HCT116 (cell line): ENCODE measurements at regions not wholly inside any gene's neighbourhood (a gene's known extent, or its start where the extent isn't known, plus 50 kb on each side); places are given as distances from the start of the nearest gene placed in this dataset.

ENCODE experiments used
- ATAC-seq: fragments of 200-7000 bp; cut with Tn5 transposase; 2 replicates; pipeline ENCODE4 v1.9.1; 2020; ENCODE audit warnings: mild to moderate bottlenecking, moderate library complexity
- BruUV-seq: library from RNA; stranded (reverse); fragments of 400-500 nt; replicated peaks from 2 replicates; lab custom pipeline; 2021; lab: Mats Ljungman, UMichigan
- CTCF ChIA-PET: fragments of 300-600 bp; sonication (Branson Sonifier 250); formaldehyde crosslinking; loops from one replicate; lab custom pipeline; 2021; ENCODE audit warnings: antibody characterized with exemption; lab: Charles Lee
- POLR2A ChIA-PET: fragments of 300-600, 350-600 bp; sonication (Branson Sonifier 250); formaldehyde crosslinking; loops from one replicate; lab custom pipeline; 2021; ENCODE audit warnings: antibody characterized with exemption; lab: Charles Lee
- RAD21 ChIA-PET, 2 experiments: fragments of 300-600 bp; sonication (Branson Sonifier 250); formaldehyde crosslinking; loops; one replicate each; lab custom pipeline; 2023; ENCODE audit warnings: low total read pairs in 2 of 2; ENCODE audit not compliant: uncharacterized antibody in 2 of 2, unreplicated experiment in 2 of 2, low non-redundant PET in 1 of 2; lab: Charles Lee
- DNase-seq: peaks from one replicate; pipeline ENCODE4 v3.0.0-alpha.2; 2010; ENCODE audit warnings: low read depth, low spot score
- H2AFZ ChIP-seq: fragments of 200-600 bp; shearing (Covaris generic), sonication (generic); 2 replicates; pipeline ENCODE4 v1.6.1; 2017; ENCODE audit warnings: low read depth, mixed run types, mixed read lengths, antibody characterized with exemption, low read length; ENCODE audit not compliant: poor library complexity, severe bottlenecking
- H3K27ac ChIP-seq: 2 replicates; pipeline ENCODE4 v1.5.1; 2012; ENCODE audit warnings: low read depth, low read length
- H3K27me3 ChIP-seq: fragments of 200-600 bp; sonication (generic); 2 replicates; pipeline ENCODE4 v1.6.1; 2016; ENCODE audit warnings: mixed run types, low read length, mixed read lengths; ENCODE audit not compliant: insufficient read depth
- H3K36me3 ChIP-seq, 2 experiments: fragments of 200-500 bp in 1 of 2; fragments of 200-600 bp in 1 of 2; sonication (Bioruptor generic) in 1 of 2; sonication (generic) in 1 of 2; 2 replicates each; pipeline versions ENCODE4 v1.5.1 to v1.6.1; 2014 to 2016; ENCODE audit warnings: low read length in 2 of 2, inconsistent platforms in 1 of 2, mixed read lengths in 1 of 2, mixed run types in 1 of 2; ENCODE audit not compliant: insufficient read depth in 2 of 2, control insufficient read depth in 1 of 2
- H3K4me1 ChIP-seq, 2 experiments: fragments of 200-600 bp in 1 of 2; sonication (generic) in 1 of 2; 2 replicates each; pipeline versions ENCODE4 v1.5.1 to v1.6.1; 2012 to 2017; ENCODE audit warnings: low read length in 2 of 2, inconsistent platforms in 1 of 2, mild to moderate bottlenecking in 1 of 2, mixed read lengths in 1 of 2, mixed run types in 1 of 2, moderate library complexity in 1 of 2; ENCODE audit not compliant: insufficient read depth in 2 of 2, control insufficient read depth in 1 of 2
- H3K4me2 ChIP-seq: fragments of 200-600 bp; sonication (generic); 2 replicates; pipeline ENCODE4 v1.6.1; 2017; ENCODE audit warnings: mixed run types, low read length, mixed read lengths
- H3K4me3 ChIP-seq, 2 experiments: fragments of 200-600 bp in 1 of 2; sonication (generic) in 1 of 2; replicated peaks in 1 of 2; 2 replicates each; pipeline ENCODE4 v1.5.1; 2011 to 2016; ENCODE audit warnings: low read length in 2 of 2, control low read depth in 1 of 2, low read depth in 1 of 2, mild to moderate bottlenecking in 1 of 2, mixed read lengths in 1 of 2, mixed run types in 1 of 2
- H3K79me2 ChIP-seq: fragments of 200-600 bp; sonication (generic); 2 replicates; pipeline ENCODE4 v1.6.1; 2017; ENCODE audit warnings: mild to moderate bottlenecking, mixed run types, low read length, moderate library complexity, mixed read lengths; ENCODE audit not compliant: insufficient read depth
- H3K9ac ChIP-seq: fragments of 200-600 bp; sonication (generic); 2 replicates; pipeline ENCODE4 v1.6.1; 2016; ENCODE audit warnings: low read length, mixed read lengths
- H3K9me2 ChIP-seq: fragments of 200-600 bp; sonication (generic), shearing (Covaris generic); 2 replicates; pipeline ENCODE4 v1.6.1; 2017; ENCODE audit warnings: mixed run types, mild to moderate bottlenecking, moderate library complexity; ENCODE audit not compliant: insufficient read depth
- H3K9me3 ChIP-seq, 2 experiments: fragments of 200-500 bp in 1 of 2; fragments of 200-600 bp in 1 of 2; sonication (Bioruptor generic) in 1 of 2; sonication (generic) in 1 of 2; 2 replicates each; pipeline ENCODE4 v1.6.1; 2014 to 2017; ENCODE audit warnings: low read length in 2 of 2, mixed read lengths in 2 of 2, inconsistent platforms in 1 of 2, low read depth in 1 of 2, mild to moderate bottlenecking in 1 of 2, mixed run types in 1 of 2, moderate library complexity in 1 of 2; ENCODE audit not compliant: control insufficient read depth in 1 of 2, insufficient read depth in 1 of 2
- H4K20me1 ChIP-seq: fragments of 200-600 bp; sonication (generic), shearing (Covaris generic); 2 replicates; pipeline ENCODE4 v1.6.1; 2017; ENCODE audit warnings: mixed run types, mild to moderate bottlenecking, moderate library complexity; ENCODE audit not compliant: insufficient read depth
- CBX3 ChIP-seq: IDR thresholded peaks from 2 replicates; pipeline ENCODE4 v1.6.1; 2012; ENCODE audit warnings: low read depth
- EGR1 ChIP-seq: IDR thresholded peaks from 2 replicates; pipeline ENCODE4 v1.6.1; 2012; ENCODE audit warnings: low read depth
- ELF1 ChIP-seq: IDR thresholded peaks from 2 replicates; pipeline ENCODE4 v1.6.1; 2012; ENCODE audit warnings: low read depth, borderline replicate concordance
- EZH2 ChIP-seq: fragments of 200-600 bp; sonication (generic); IDR thresholded peaks from 2 replicates; pipeline ENCODE4 v1.6.1; 2017; ENCODE audit warnings: antibody characterized with exemption, mixed run types
- EZH2phosphoT487 ChIP-seq: fragments of 200-600 bp; IDR thresholded peaks from 2 replicates; pipeline ENCODE4 v1.6.1; 2018; ENCODE audit warnings: antibody characterized with exemption, borderline replicate concordance
- FOSL1 ChIP-seq: IDR thresholded peaks from 2 replicates; pipeline ENCODE4 v1.6.1; 2012; ENCODE audit warnings: low read depth
- SP1 ChIP-seq: IDR thresholded peaks from 2 replicates; pipeline ENCODE4 v1.6.1; 2012; ENCODE audit warnings: low read depth
- SRF ChIP-seq: IDR thresholded peaks from 2 replicates; pipeline ENCODE4 v1.6.1; 2012; ENCODE audit warnings: low read depth
- YY1 ChIP-seq: IDR thresholded peaks from 2 replicates; pipeline ENCODE4 v1.6.1; 2011; ENCODE audit warnings: low read length, low read depth, moderate library complexity, mild to moderate bottlenecking; ENCODE audit not compliant: insufficient replicate concordance; ENCODE audit errors: extremely low read depth
- ZNF274 ChIP-seq: fragments of 200-500 bp; sonication (Bioruptor generic); IDR thresholded peaks from 2 replicates; pipeline ENCODE4 v1.6.1; 2014; ENCODE audit warnings: mild to moderate bottlenecking, low read depth, low read length, inconsistent platforms
- intact Hi-C: fragments of 100-400 bp; cut with micrococcal nuclease; formaldehyde crosslinking; loops from 2 replicates; pipeline ENCODE4 v1.10.0; 2022
- TF ChIP-seq, protein P1 (sequence below): IDR thresholded peaks from 2 replicates; pipeline ENCODE4 v1.6.1; 2012
- TF ChIP-seq, protein P2 (sequence below), 3 experiments: fragments of 200-600 bp in 1 of 3; sonication (generic) in 1 of 3; IDR thresholded peaks in 2 of 3; conservative IDR thresholded peaks in 1 of 3; 2 replicates each; pipeline ENCODE4 v1.5.1; 2012 to 2017; ENCODE audit warnings: low read depth in 2 of 3, low read length in 2 of 3, antibody characterized with exemption in 1 of 3, borderline replicate concordance in 1 of 3, control low read depth in 1 of 3, mild to moderate bottlenecking in 1 of 3, mixed read lengths in 1 of 3, mixed run types in 1 of 3, moderate library complexity in 1 of 3; ENCODE audit not compliant: insufficient read depth in 1 of 3

DNA sequence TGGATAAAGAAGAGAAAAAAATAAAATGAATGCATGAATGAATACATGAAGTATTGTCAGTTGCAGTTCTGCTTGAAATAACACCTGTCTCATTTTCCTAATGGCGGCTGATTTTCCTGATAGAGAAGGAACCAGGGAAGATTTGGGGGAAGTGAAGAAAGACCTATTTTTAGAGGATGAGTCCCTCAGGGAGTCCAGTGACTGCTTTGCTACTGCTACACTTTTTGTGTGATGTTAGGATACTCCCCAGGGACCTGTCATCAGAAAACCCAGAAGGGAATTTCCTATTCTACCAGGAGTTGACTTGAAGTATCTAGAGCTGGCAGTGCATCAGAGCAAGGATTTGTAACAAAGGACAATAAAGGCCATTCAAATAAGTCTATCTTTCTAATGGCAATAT, 114.8 kb downstream of the MAB21L3 start:
- H3K36me3 ChIP-seq: no peaks in the 10 kb centered on the region
- ATAC-seq (no peak), DNase-seq (no peak)
- no peaks in the 10 kb centered on the region for H3K27me3 ChIP-seq
- intact Hi-C loops: no loop called here
- H2AFZ ChIP-seq: no peak overlapping the region
- no peak overlapping the region for H3K4me2 ChIP-seq
- ChIA-PET RAD21 (no interaction called here), CTCF (no interaction called here), POLR2A (no interaction called here)
- H3K4me1 ChIP-seq: no peaks in the 10 kb centered on the region
- H4K20me1 ChIP-seq: no peaks in the 10 kb centered on the region
- BruUV-seq: no TSS peak
- no peak overlapping the region for H3K27ac ChIP-seq
- H3K9me3 ChIP-seq: no peaks in the 10 kb centered on the region
- no peak overlapping the region for H3K4me3 ChIP-seq
- H3K9ac ChIP-seq: no peak overlapping the region
- no peaks in the 10 kb centered on the region for H3K9me2 ChIP-seq
- H3K79me2 ChIP-seq: no peaks in the 10 kb centered on the region
- TF ChIP-seq YY1: no peak
- TF ChIP-seq, protein P1, sequence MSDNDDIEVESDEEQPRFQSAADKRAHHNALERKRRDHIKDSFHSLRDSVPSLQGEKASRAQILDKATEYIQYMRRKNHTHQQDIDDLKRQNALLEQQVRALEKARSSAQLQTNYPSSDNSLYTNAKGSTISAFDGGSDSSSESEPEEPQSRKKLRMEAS: no peak
- no peak for TF ChIP-seq SRF
- TF ChIP-seq, protein P2, sequence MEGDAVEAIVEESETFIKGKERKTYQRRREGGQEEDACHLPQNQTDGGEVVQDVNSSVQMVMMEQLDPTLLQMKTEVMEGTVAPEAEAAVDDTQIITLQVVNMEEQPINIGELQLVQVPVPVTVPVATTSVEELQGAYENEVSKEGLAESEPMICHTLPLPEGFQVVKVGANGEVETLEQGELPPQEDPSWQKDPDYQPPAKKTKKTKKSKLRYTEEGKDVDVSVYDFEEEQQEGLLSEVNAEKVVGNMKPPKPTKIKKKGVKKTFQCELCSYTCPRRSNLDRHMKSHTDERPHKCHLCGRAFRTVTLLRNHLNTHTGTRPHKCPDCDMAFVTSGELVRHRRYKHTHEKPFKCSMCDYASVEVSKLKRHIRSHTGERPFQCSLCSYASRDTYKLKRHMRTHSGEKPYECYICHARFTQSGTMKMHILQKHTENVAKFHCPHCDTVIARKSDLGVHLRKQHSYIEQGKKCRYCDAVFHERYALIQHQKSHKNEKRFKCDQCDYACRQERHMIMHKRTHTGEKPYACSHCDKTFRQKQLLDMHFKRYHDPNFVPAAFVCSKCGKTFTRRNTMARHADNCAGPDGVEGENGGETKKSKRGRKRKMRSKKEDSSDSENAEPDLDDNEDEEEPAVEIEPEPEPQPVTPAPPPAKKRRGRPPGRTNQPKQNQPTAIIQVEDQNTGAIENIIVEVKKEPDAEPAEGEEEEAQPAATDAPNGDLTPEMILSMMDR (IDR thresholded peaks at IDR 0.05 in 2 of 3, conservative IDR thresholded peaks at IDR 0.05 in 1 of 3; ENCODE audit: borderline replicate concordance in 1 of 3, insufficient read depth in 1 of 3, low read depth in 2 of 3, low read length in 2 of 3): no peak
- no peak for TF ChIP-seq EZH2
- TF ChIP-seq EGR1: no peak
- TF ChIP-seq, all 23 proteins: peak for 0

- Histone ChIP-seq H2AFZ (no peak overlapping the region), H3K9me2 (no peaks in the 10 kb centered on the region), H3K27ac (no peak overlapping the region), H4K20me1 (no peaks in the 10 kb centered on the region), H3K4me2 (no peak overlapping the region), H3K9ac (no peak overlapping the region), H3K79me2 (no peaks in the 10 kb centered on the region), H3K27me3 (no peaks in the 10 kb centered on the region), H3K4me3 (no peak overlapping the region), H3K9me3 (no peaks in the 10 kb centered on the region), H3K36me3 (no peaks in the 10 kb centered on the region), H3K4me1 (no peaks in the 10 kb centered on the region)
- intact Hi-C loops: no loop called here
- no TSS peak for BruUV-seq
- ChIA-PET CTCF (no interaction called here), RAD21 (no interaction called here), POLR2A (no interaction called here)
- ATAC-seq (no peak), DNase-seq (no peak)
- TF ChIP-seq ZNF274 (no peak), EZH2phosphoT487 (no peak), ELF1 (no peak), EGR1 (no peak), FOSL1 (no peak), CBX3 (no peak), YY1 (no peak), SP1 (no peak)
- TF ChIP-seq, protein P1: no peak
Observed at GRCh38 chr1:116228511-116228910, 117.3 kb downstream of the MAB21L3 start.
